ENCODE measurements at regions not wholly inside any gene's neighbourhood (a gene's known extent, or its start where the extent isn't known, plus 50 kb on each side); places are given as distances from the start of the nearest gene placed in this dataset.

GRCh38 chr9:1337169-1337568 lies 287.0 kb downstream of the DMRT2 start:
- H3K9me3 ChIP-seq (replicated peaks), result no peaks in the 10 kb centered on the region
- H3K27me3 ChIP-seq (replicated peaks), result no peaks in the 10 kb centered on the region
- H3K4me3 ChIP-seq, result no peak overlapping the region
- H3K27ac ChIP-seq, result no peak overlapping the region
- no peaks in the 10 kb centered on the region for H3K4me1 ChIP-seq (replicated peaks)
- no peaks in the 10 kb centered on the region for H3K36me3 ChIP-seq
- DNase-seq (ENCODE audit: low read depth in 1 of 2, low spot score in 2 of 2), result no peak

- H3K27ac ChIP-seq, result no peak overlapping the region
- no peak for DNase-seq (ENCODE audit: low read depth in 1 of 2, low spot score in 2 of 2)
- H3K36me3 ChIP-seq, result no peaks in the 10 kb centered on the region
- H3K4me3 ChIP-seq, result no peak overlapping the region
- no peaks in the 10 kb centered on the region for H3K27me3 ChIP-seq (replicated peaks)
- H3K9me3 ChIP-seq (replicated peaks), result no peaks in the 10 kb centered on the region
- H3K4me1 ChIP-seq (replicated peaks), result no peaks in the 10 kb centered on the region
These were observed 290.2 kb downstream of the DMRT2 start for GRCh38 chr9:1340390-1340789.

- H3K4me3 ChIP-seq, result no peak overlapping the region
- H3K9me3 ChIP-seq (replicated peaks), result no peaks in the 10 kb centered on the region
- no peaks in the 10 kb centered on the region for H3K27me3 ChIP-seq (replicated peaks)
- no peak overlapping the region for H3K27ac ChIP-seq
- no peaks in the 10 kb centered on the region for H3K36me3 ChIP-seq
- no peaks in the 10 kb centered on the region for H3K4me1 ChIP-seq (replicated peaks)
- DNase-seq (ENCODE audit: low read depth in 1 of 2, low spot score in 2 of 2), result no peak
These were observed 303.1 kb downstream of the DMRT2 start for GRCh38 chr9:1353291-1353690.

GRCh38 chr9:1354086-1354485 lies 303.9 kb downstream of the DMRT2 start:
- Histone ChIP-seq H3K27ac (no peak overlapping the region), H3K4me3 (no peak overlapping the region), H3K9me3 (replicated peaks) (no peaks in the 10 kb centered on the region), H3K36me3 (no peaks in the 10 kb centered on the region), H3K4me1 (replicated peaks) (no peaks in the 10 kb centered on the region), H3K27me3 (replicated peaks) (no peaks in the 10 kb centered on the region)
- no peak for DNase-seq (ENCODE audit: low read depth in 1 of 2, low spot score in 2 of 2)

GRCh38 chr9:1354606-1355005 lies 304.4 kb downstream of the DMRT2 start:
- no peaks in the 10 kb centered on the region for H3K4me1 ChIP-seq (replicated peaks)
- no peaks in the 10 kb centered on the region for H3K36me3 ChIP-seq

GRCh38 chr9:1355656-1356055 lies 305.5 kb downstream of the DMRT2 start:
- no peaks in the 10 kb centered on the region for H3K4me1 ChIP-seq (replicated peaks)
- H3K27me3 ChIP-seq (replicated peaks), result no peaks in the 10 kb centered on the region
- no peak for DNase-seq (ENCODE audit: low read depth in 1 of 2, low spot score in 2 of 2)
- no peak overlapping the region for H3K4me3 ChIP-seq
- H3K9me3 ChIP-seq (replicated peaks), result no peaks in the 10 kb centered on the region
- no peak overlapping the region for H3K27ac ChIP-seq
- no peaks in the 10 kb centered on the region for H3K36me3 ChIP-seq

More at GRCh38 chr9:1354606-1355005, 304.4 kb downstream of the DMRT2 start:
- no peak overlapping the region for H3K4me3 ChIP-seq
- H3K27me3 ChIP-seq (replicated peaks), result no peaks in the 10 kb centered on the region
- no peak for DNase-seq (ENCODE audit: low read depth in 1 of 2, low spot score in 2 of 2)
- H3K9me3 ChIP-seq (replicated peaks), result no peaks in the 10 kb centered on the region
- H3K27ac ChIP-seq, result no peak overlapping the region

GRCh38 chr9:1362845-1363244 lies 312.7 kb downstream of the DMRT2 start:
- H3K4me1 ChIP-seq (replicated peaks), result no peaks in the 10 kb centered on the region
- H3K36me3 ChIP-seq, result no peaks in the 10 kb centered on the region
- H3K9me3 ChIP-seq (replicated peaks), result no peaks in the 10 kb centered on the region
- H3K27ac ChIP-seq, result no peak overlapping the region
- H3K27me3 ChIP-seq (replicated peaks), result no peaks in the 10 kb centered on the region
- no peak overlapping the region for H3K4me3 ChIP-seq
- no peak for DNase-seq (ENCODE audit: low read depth in 1 of 2, low spot score in 2 of 2)

- Histone ChIP-seq H3K27me3 (replicated peaks) (no peaks in the 10 kb centered on the region), H3K4me3 (no peak overlapping the region), H3K9me3 (replicated peaks) (no peaks in the 10 kb centered on the region), H3K4me1 (replicated peaks) (no peaks in the 10 kb centered on the region), H3K36me3 (no peaks in the 10 kb centered on the region), H3K27ac (no peak overlapping the region)
- no peak for DNase-seq (ENCODE audit: low read depth in 1 of 2, low spot score in 2 of 2)
These were observed 316.1 kb downstream of the DMRT2 start for GRCh38 chr9:1366276-1366675.

GRCh38 chr9:1369297-1369696 lies 319.1 kb downstream of the DMRT2 start:
- Histone ChIP-seq H3K9me3 (replicated peaks) (no peaks in the 10 kb centered on the region), H3K4me1 (replicated peaks) (no peaks in the 10 kb centered on the region), H3K4me3 (no peak overlapping the region), H3K27me3 (replicated peaks) (no peaks in the 10 kb centered on the region), H3K36me3 (no peaks in the 10 kb centered on the region), H3K27ac (no peak overlapping the region)
- no peak for DNase-seq (ENCODE audit: low read depth in 1 of 2, low spot score in 2 of 2)

GRCh38 chr9:1373445-1373844 lies 323.3 kb downstream of the DMRT2 start:
- Histone ChIP-seq H3K27me3 (replicated peaks) (no peaks in the 10 kb centered on the region), H3K4me3 (no peak overlapping the region)

GRCh38 chr9:1383899-1384455 lies 333.8 kb downstream of the DMRT2 start:
- Histone ChIP-seq H3K4me3 (no peak overlapping the region), H3K4me1 (replicated peaks) (no peaks in the 10 kb centered on the region), H3K27ac (no peak overlapping the region), H3K9me3 (replicated peaks) (no peaks in the 10 kb centered on the region), H3K36me3 (no peaks in the 10 kb centered on the region), H3K27me3 (replicated peaks) (no peaks in the 10 kb centered on the region)
- no peak for DNase-seq (ENCODE audit: low read depth in 1 of 2, low spot score in 2 of 2)

More at GRCh38 chr9:1373445-1373844, 323.3 kb downstream of the DMRT2 start:
- H3K36me3 ChIP-seq, result no peaks in the 10 kb centered on the region
- no peak overlapping the region for H3K27ac ChIP-seq
- no peaks in the 10 kb centered on the region for H3K4me1 ChIP-seq (replicated peaks)
- H3K9me3 ChIP-seq (replicated peaks), result no peaks in the 10 kb centered on the region
- no peak for DNase-seq (ENCODE audit: low read depth in 1 of 2, low spot score in 2 of 2)

- no peaks in the 10 kb centered on the region for H3K9me3 ChIP-seq (replicated peaks)
- DNase-seq (ENCODE audit: low read depth in 1 of 2, low spot score in 2 of 2), result no peak
- H3K27ac ChIP-seq, result no peak overlapping the region
- H3K4me3 ChIP-seq, result no peak overlapping the region
- H3K36me3 ChIP-seq, result no peaks in the 10 kb centered on the region
- H3K27me3 ChIP-seq (replicated peaks), result no peaks in the 10 kb centered on the region
- no peaks in the 10 kb centered on the region for H3K4me1 ChIP-seq (replicated peaks)
These were observed 334.7 kb downstream of the DMRT2 start for GRCh38 chr9:1384816-1385215.

- Histone ChIP-seq H3K9me3 (replicated peaks) (no peaks in the 10 kb centered on the region), H3K36me3 (no peaks in the 10 kb centered on the region), H3K4me1 (replicated peaks) (no peaks in the 10 kb centered on the region), H3K4me3 (no peak overlapping the region), H3K27ac (no peak overlapping the region), H3K27me3 (replicated peaks) (no peaks in the 10 kb centered on the region)
- no peak for DNase-seq (ENCODE audit: low read depth in 1 of 2, low spot score in 2 of 2)
These were observed 336.3 kb downstream of the DMRT2 start for GRCh38 chr9:1386420-1386819.

GRCh38 chr9:1388216-1388615 lies 338.1 kb downstream of the DMRT2 start:
- H3K4me3 ChIP-seq, result no peak overlapping the region
- H3K36me3 ChIP-seq, result no peaks in the 10 kb centered on the region
- no peaks in the 10 kb centered on the region for H3K4me1 ChIP-seq (replicated peaks)
- H3K27ac ChIP-seq, result no peak overlapping the region
- no peak for DNase-seq (ENCODE audit: low read depth in 1 of 2, low spot score in 2 of 2)
- no peaks in the 10 kb centered on the region for H3K9me3 ChIP-seq (replicated peaks)
- no peaks in the 10 kb centered on the region for H3K27me3 ChIP-seq (replicated peaks)

GRCh38 chr9:1400983-1401382 lies 350.8 kb downstream of the DMRT2 start:
- H3K4me1 ChIP-seq (replicated peaks), result no peaks in the 10 kb centered on the region
- no peaks in the 10 kb centered on the region for H3K27me3 ChIP-seq (replicated peaks)
- no peaks in the 10 kb centered on the region for H3K36me3 ChIP-seq
- no peak for DNase-seq (ENCODE audit: low read depth in 1 of 2, low spot score in 2 of 2)
- H3K4me3 ChIP-seq, result no peak overlapping the region
- no peak overlapping the region for H3K27ac ChIP-seq
- H3K9me3 ChIP-seq (replicated peaks), result no peaks in the 10 kb centered on the region

All from SJSA1 (cell line).